ENCODE measurements at regions not wholly inside any gene's neighbourhood (a gene's known extent, or its start where the extent isn't known, plus 50 kb on each side); places are given as distances from the start of the nearest gene placed in this dataset.

- TF ChIP-seq CTCF (IDR thresholded peaks at IDR 0.05; ENCODE audit: control extremely low read depth in 1 of 3, insufficient read depth in 1 of 3, low read depth in 1 of 3, low read length in 3 of 3) (no peak), MAFK (IDR thresholded peaks at IDR 0.05; ENCODE audit: low read depth, low read length) (no peak), SUZ12 (IDR thresholded peaks at IDR 0.05; ENCODE audit: low read length) (no peak), RAD21 (IDR thresholded peaks at IDR 0.05 in 1 of 2, conservative IDR thresholded peaks at IDR 0.05 in 1 of 2; ENCODE audit: low read depth in 2 of 2, low read length in 2 of 2) (no peak), BRCA1 (IDR thresholded peaks at IDR 0.05; ENCODE audit: low read depth, low read length) (no peak), POLR2A (IDR thresholded peaks at IDR 0.05; ENCODE audit: control extremely low read depth in 1 of 2, low read depth in 2 of 2, low read length in 2 of 2) (no peak), EZH2 (IDR thresholded peaks at IDR 0.05; ENCODE audit: low read depth, low read length, severe bottlenecking) (no peak), JUND (IDR thresholded peaks at IDR 0.05; ENCODE audit: low read length) (no peak), ATF3 (IDR thresholded peaks at IDR 0.05; ENCODE audit: insufficient read depth, low read depth, low read length) (no peak), EP300 (IDR thresholded peaks at IDR 0.05; ENCODE audit: borderline replicate concordance in 1 of 2, low read depth in 2 of 2, low read length in 2 of 2) (no peak), CHD1 (IDR thresholded peaks at IDR 0.05; ENCODE audit: low read depth, low read length) (no peak)
Observed at GRCh38 chr5:72709341-72709740, 107.1 kb upstream of the TNPO1 start.

Measured in H1 (cell line).